A673 (cell line): ENCODE measurements at regions not wholly inside any gene's neighbourhood (a gene's known extent, or its start where the extent isn't known, plus 50 kb on each side); places are given as distances from the start of the nearest gene placed in this dataset.

Source experiments
- CTCF ChIP-seq: fragments of 300-800, 200-600 bp; sonication (generic); conservative IDR thresholded peaks from 2 replicates; pipeline ENCODE4 v1.5.1; 2017; ENCODE audit warnings: low read depth, mild to moderate bottlenecking, antibody characterized with exemption, low read length, moderate library complexity, mixed read lengths
- EZH2 ChIP-seq: fragments of 200-600 bp; sonication (generic); IDR thresholded peaks from 2 replicates; pipeline ENCODE4 v1.6.1; 2017; ENCODE audit warnings: borderline replicate concordance, low read depth, mild to moderate bottlenecking, mixed read lengths, antibody characterized with exemption, low read length; ENCODE audit not compliant: poor library complexity, severe bottlenecking

GRCh38 chr5:33361781-33362180 lies 79.0 kb upstream of the TARS1 start:
- TF ChIP-seq CTCF (no peak), EZH2 (no peak)
